ENCODE measurements at regions not wholly inside any gene's neighbourhood (a gene's known extent, or its start where the extent isn't known, plus 50 kb on each side); places are given as distances from the start of the nearest gene placed in this dataset.

DNA sequence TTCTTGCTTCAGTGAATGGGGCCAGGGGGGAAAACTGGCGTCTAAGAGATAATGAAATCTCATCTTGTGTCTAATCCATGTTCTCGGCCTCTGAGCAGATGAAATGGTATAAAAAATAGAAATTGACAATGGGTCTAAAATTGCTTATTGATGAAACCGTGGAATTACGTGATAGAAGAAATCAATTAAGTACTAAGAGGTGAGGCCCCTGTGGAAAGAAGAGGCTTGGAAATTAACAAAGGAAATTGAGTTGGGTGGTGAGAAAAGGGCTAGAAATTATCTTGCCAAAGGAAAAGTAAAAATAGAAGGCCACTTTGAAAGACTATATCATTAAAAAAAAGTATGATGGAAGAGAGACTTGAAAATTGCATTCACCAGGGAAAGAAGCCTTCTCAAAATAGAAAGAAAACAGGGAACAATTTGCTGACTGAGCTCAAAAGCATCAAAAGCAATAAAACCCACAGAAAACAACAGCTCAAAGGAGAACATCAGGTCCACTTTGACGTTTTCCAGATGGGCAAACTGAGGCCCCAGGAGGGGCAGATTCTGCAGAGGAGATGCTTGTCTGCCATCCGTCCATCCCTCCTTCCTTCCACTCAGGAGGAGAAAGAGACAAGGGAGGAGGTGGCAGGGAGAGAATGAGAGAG is 226.1 kb upstream of the RTL1 start:
- DNase-seq = peak; percentile 4
- CTCF ChIA-PET = interaction anchor here (1.0 kb wide), 1 partner anchor 43 kb away, joined by 3 read pairs; no protein-coding TSS in a partner anchor
- H3K4me2 ChIP-seq = no peak overlapping the region
- H3K9me2 ChIP-seq = no peaks in the 10 kb centered on the region
- H3K9ac ChIP-seq = no peak overlapping the region
- H3K4me1 ChIP-seq (ENCODE audit: control insufficient read depth in 1 of 2, insufficient read depth in 2 of 2, low read depth in 1 of 2, low read length in 1 of 2) = peaks cover 0 to 81% of the 10 kb centered on the region in 2 experiments; a peak in 2 of 4 replicates
- 38% methylated on average over 6 of the region's 6 CpGs for WGBS (ENCODE audit: low lambda C conversion rate)
- H3K27ac ChIP-seq (ENCODE audit: low read depth in 2 of 2, low read length in 1 of 2) = peak overlapping the region in 1 of 2 experiments; percentile 98; a peak in 1 of 4 replicates
- H3K9me3 ChIP-seq = no peaks in the 10 kb centered on the region
- no peaks in the 10 kb centered on the region for H3F3A ChIP-seq (replicated peaks; ENCODE audit: insufficient read depth)
- no peaks in the 10 kb centered on the region for H3K79me2 ChIP-seq (ENCODE audit: insufficient read depth)
- TF ChIP-seq RXRA (IDR thresholded peaks at IDR 0.05; ENCODE audit: borderline replicate concordance, low read depth) (no peak), NRF1 (IDR thresholded peaks at IDR 0.05; ENCODE audit: low read depth, low read length) (no peak), SMC3 (IDR thresholded peaks at IDR 0.05; ENCODE audit: low read depth, low read length) (no peak), YY1 (IDR thresholded peaks at IDR 0.05; ENCODE audit: low read depth) (no peak), FOXJ3 (CRISPR knock-in tag; IDR thresholded peaks at IDR 0.05) (no peak), RAD21 (IDR thresholded peaks at IDR 0.05; ENCODE audit: low read length) (no peak), POLR2AphosphoS5 (IDR thresholded peaks at IDR 0.05; ENCODE audit: low read depth, low read length) (no peak), TAF1 (IDR thresholded peaks at IDR 0.05; ENCODE audit: borderline replicate concordance, low read depth, low read length) (no peak), RCOR1 (IDR thresholded peaks at IDR 0.05; ENCODE audit: low read length) (no peak), MEF2A (IDR thresholded peaks at IDR 0.05; ENCODE audit: borderline replicate concordance, low read depth) (no peak), GABPA (IDR thresholded peaks at IDR 0.05; ENCODE audit: low read depth) (no peak), FOSL2 (IDR thresholded peaks at IDR 0.05; ENCODE audit: borderline replicate concordance, low read depth) (no peak)
- TF ChIP-seq, protein P1, sequence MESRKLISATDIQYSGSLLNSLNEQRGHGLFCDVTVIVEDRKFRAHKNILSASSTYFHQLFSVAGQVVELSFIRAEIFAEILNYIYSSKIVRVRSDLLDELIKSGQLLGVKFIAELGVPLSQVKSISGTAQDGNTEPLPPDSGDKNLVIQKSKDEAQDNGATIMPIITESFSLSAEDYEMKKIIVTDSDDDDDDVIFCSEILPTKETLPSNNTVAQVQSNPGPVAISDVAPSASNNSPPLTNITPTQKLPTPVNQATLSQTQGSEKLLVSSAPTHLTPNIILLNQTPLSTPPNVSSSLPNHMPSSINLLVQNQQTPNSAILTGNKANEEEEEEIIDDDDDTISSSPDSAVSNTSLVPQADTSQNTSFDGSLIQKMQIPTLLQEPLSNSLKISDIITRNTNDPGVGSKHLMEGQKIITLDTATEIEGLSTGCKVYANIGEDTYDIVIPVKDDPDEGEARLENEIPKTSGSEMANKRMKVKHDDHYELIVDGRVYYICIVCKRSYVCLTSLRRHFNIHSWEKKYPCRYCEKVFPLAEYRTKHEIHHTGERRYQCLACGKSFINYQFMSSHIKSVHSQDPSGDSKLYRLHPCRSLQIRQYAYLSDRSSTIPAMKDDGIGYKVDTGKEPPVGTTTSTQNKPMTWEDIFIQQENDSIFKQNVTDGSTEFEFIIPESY (IDR thresholded peaks at IDR 0.05; ENCODE audit: borderline replicate concordance, low read depth) = no peak
- TF ChIP-seq, protein P2, sequence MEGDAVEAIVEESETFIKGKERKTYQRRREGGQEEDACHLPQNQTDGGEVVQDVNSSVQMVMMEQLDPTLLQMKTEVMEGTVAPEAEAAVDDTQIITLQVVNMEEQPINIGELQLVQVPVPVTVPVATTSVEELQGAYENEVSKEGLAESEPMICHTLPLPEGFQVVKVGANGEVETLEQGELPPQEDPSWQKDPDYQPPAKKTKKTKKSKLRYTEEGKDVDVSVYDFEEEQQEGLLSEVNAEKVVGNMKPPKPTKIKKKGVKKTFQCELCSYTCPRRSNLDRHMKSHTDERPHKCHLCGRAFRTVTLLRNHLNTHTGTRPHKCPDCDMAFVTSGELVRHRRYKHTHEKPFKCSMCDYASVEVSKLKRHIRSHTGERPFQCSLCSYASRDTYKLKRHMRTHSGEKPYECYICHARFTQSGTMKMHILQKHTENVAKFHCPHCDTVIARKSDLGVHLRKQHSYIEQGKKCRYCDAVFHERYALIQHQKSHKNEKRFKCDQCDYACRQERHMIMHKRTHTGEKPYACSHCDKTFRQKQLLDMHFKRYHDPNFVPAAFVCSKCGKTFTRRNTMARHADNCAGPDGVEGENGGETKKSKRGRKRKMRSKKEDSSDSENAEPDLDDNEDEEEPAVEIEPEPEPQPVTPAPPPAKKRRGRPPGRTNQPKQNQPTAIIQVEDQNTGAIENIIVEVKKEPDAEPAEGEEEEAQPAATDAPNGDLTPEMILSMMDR (IDR thresholded peaks at IDR 0.05) = no peak
- TF ChIP-seq, protein P3, sequence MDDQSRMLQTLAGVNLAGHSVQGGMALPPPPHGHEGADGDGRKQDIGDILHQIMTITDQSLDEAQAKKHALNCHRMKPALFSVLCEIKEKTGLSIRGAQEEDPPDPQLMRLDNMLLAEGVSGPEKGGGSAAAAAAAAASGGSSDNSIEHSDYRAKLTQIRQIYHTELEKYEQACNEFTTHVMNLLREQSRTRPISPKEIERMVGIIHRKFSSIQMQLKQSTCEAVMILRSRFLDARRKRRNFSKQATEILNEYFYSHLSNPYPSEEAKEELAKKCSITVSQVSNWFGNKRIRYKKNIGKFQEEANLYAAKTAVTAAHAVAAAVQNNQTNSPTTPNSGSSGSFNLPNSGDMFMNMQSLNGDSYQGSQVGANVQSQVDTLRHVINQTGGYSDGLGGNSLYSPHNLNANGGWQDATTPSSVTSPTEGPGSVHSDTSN (IDR thresholded peaks at IDR 0.05) = no peak
- TF ChIP-seq, protein P4, sequence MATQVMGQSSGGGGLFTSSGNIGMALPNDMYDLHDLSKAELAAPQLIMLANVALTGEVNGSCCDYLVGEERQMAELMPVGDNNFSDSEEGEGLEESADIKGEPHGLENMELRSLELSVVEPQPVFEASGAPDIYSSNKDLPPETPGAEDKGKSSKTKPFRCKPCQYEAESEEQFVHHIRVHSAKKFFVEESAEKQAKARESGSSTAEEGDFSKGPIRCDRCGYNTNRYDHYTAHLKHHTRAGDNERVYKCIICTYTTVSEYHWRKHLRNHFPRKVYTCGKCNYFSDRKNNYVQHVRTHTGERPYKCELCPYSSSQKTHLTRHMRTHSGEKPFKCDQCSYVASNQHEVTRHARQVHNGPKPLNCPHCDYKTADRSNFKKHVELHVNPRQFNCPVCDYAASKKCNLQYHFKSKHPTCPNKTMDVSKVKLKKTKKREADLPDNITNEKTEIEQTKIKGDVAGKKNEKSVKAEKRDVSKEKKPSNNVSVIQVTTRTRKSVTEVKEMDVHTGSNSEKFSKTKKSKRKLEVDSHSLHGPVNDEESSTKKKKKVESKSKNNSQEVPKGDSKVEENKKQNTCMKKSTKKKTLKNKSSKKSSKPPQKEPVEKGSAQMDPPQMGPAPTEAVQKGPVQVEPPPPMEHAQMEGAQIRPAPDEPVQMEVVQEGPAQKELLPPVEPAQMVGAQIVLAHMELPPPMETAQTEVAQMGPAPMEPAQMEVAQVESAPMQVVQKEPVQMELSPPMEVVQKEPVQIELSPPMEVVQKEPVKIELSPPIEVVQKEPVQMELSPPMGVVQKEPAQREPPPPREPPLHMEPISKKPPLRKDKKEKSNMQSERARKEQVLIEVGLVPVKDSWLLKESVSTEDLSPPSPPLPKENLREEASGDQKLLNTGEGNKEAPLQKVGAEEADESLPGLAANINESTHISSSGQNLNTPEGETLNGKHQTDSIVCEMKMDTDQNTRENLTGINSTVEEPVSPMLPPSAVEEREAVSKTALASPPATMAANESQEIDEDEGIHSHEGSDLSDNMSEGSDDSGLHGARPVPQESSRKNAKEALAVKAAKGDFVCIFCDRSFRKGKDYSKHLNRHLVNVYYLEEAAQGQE (IDR thresholded peaks at IDR 0.05; ENCODE audit: low read depth, low read length) = no peak
- POLR2A ChIA-PET = no interaction called here
- no peaks in the 10 kb centered on the region for H3K36me3 ChIP-seq (replicated peaks in 1 of 2; ENCODE audit: control insufficient read depth in 1 of 2, insufficient read depth in 2 of 2, low read length in 1 of 2)
- no peak overlapping the region for H3K4me3 ChIP-seq (ENCODE audit: low read depth in 2 of 2, low read length in 1 of 2)
- no peaks in the 10 kb centered on the region for H4K20me1 ChIP-seq (ENCODE audit: insufficient read depth)
- no peaks in the 10 kb centered on the region for H3K27me3 ChIP-seq (ENCODE audit: insufficient read depth)
- no peak overlapping the region for H2AFZ ChIP-seq (ENCODE audit: low read depth)

All from SK-N-SH (cell line).